ENCODE measurements at regions not wholly inside any gene's neighbourhood (a gene's known extent, or its start where the extent isn't known, plus 50 kb on each side); places are given as distances from the start of the nearest gene placed in this dataset.

DNA sequence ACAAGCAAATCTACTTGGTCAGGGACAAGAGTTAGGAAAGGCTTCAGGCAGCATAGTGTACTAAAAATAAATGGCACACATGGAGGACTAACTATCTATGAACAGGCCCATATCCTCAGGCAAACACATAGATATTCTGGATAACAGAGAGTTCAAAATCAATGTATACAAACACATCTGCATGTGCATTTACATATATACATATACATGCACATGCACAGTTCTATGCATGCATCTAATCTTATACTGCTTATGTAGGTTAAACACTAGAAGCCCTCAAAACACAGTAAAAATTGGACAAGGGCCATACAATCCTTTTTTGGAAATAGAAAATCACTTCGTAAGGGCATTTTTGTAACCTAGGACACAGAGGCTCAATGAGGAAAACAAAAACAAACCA is 458.0 kb upstream of the CXorf51B start:
- TF ChIP-seq POLR2AphosphoS5 (IDR thresholded peaks at IDR 0.05), result no peak
- TF ChIP-seq CTCF (IDR thresholded peaks at IDR 0.05), result no peak
- no peak for TF ChIP-seq POLR2A (IDR thresholded peaks at IDR 0.05)

Measured in breast epithelium (tissue), 3 donors.